Esophagus squamous epithelium (tissue), 5 donors: ENCODE measurements at regions not wholly inside any gene's neighbourhood (a gene's known extent, or its start where the extent isn't known, plus 50 kb on each side); places are given as distances from the start of the nearest gene placed in this dataset.

ENCODE experiments used
- DNase-seq: peaks from one replicate; lab custom pipeline; 2025; lab: John Stamatoyannopoulos, UW
- H3K27ac ChIP-seq, 4 donors: fragments of 200-600 bp; sonication (generic); one replicate each; pipeline ENCODE4 v1.5.1; 2016 to 2019; ENCODE audit warnings: mild to moderate bottlenecking in 1 of 4
- H3K27me3 ChIP-seq, 4 donors: fragments of 200-600 bp; sonication (generic); 1 replicate in 3 of 4; 2 replicates in 1 of 4; pipeline versions ENCODE4 v1.5.1 to v1.6.0; 2017 to 2021; ENCODE audit warnings: antibody characterized with exemption in 1 of 4
- H3K36me3 ChIP-seq, 3 donors: fragments of 200-600 bp; sonication (generic); one replicate each; pipeline ENCODE4 v1.5.1; 2016 to 2019
- H3K4me1 ChIP-seq, 3 donors: fragments of 200-600 bp; sonication (generic); one replicate each; pipeline ENCODE4 v1.5.1; 2017 to 2019
- H3K4me3 ChIP-seq, 4 donors: fragments of 200-600 bp; sonication (generic); 1 replicate in 3 of 4; 2 replicates in 1 of 4; pipeline ENCODE4 v1.5.1; 2016 to 2019; ENCODE audit warnings: mild to moderate bottlenecking in 2 of 4, moderate library complexity in 1 of 4
- H3K9me3 ChIP-seq, 3 donors: fragments of 200-600 bp; sonication (generic); one replicate each; pipeline ENCODE4 v1.5.1; 2016 to 2019
- CTCF ChIP-seq, 6 experiments: fragments of 450-650 bp in 4 of 6; fragments of 200-600 bp in 2 of 6; sonication (generic) in 2 of 6; IDR thresholded peaks; one replicate each; pipeline ENCODE4 v1.5.1; 2016 to 2019; ENCODE audit warnings: antibody characterized with exemption in 6 of 6, mild to moderate bottlenecking in 4 of 6, moderate library complexity in 4 of 6
- POLR2A ChIP-seq, 4 donors: fragments of 450-650 bp; IDR thresholded peaks; one replicate each; pipeline ENCODE4 v1.6.1; 2017; ENCODE audit warnings: antibody characterized with exemption in 4 of 4, mild to moderate bottlenecking in 4 of 4, moderate library complexity in 3 of 4
- WGBS, 2 donors: methylation state at CpG; one replicate each; pipeline ENCODE4 v1.1.5; 2018; 5-methylcytosine and 5-hydroxymethylcytosine counted together
- intact Hi-C: fragments of 100-400 bp; cut with DNase I; formaldehyde crosslinking; loops from one replicate; pipeline ENCODE4 v1.15.0; 2022
- donor health status: DM: yes; HTN: yes; CAD: no.

GRCh38 chr12:63400718-63401117, 249.7 kb upstream of the AVPR1A start:
- H3K36me3 ChIP-seq, result no peaks in the 10 kb centered on the region
- no peak for TF ChIP-seq CTCF (IDR thresholded peaks at IDR 0.05)
- TF ChIP-seq POLR2A (IDR thresholded peaks at IDR 0.05), result no peak
- WGBS, 2 donors, result 72% methylated on average over 2 of the region's 3 CpGs; no CpG with 5 or more reads in 1 of the 2 donors
- no peak overlapping the region for H3K27ac ChIP-seq
- H3K4me3 ChIP-seq, result no peak overlapping the region
- no peaks in the 10 kb centered on the region for H3K27me3 ChIP-seq
- H3K4me1 ChIP-seq, result no peaks in the 10 kb centered on the region
- no peaks in the 10 kb centered on the region for H3K9me3 ChIP-seq
- no peak for DNase-seq
- intact Hi-C loops, result no loop called here

- DNase-seq, result no peak
- no peak overlapping the region for H3K27ac ChIP-seq
- no peak for TF ChIP-seq POLR2A (IDR thresholded peaks at IDR 0.05)
- TF ChIP-seq CTCF (IDR thresholded peaks at IDR 0.05), result no peak
- intact Hi-C loops, result no loop called here
- H3K4me1 ChIP-seq, result no peaks in the 10 kb centered on the region
- WGBS, 2 donors, result 46% methylated on average over 2 of the region's 2 CpGs; no CpG with 5 or more reads in 1 of the 2 donors
- no peaks in the 10 kb centered on the region for H3K27me3 ChIP-seq
- H3K36me3 ChIP-seq, result no peaks in the 10 kb centered on the region
- no peaks in the 10 kb centered on the region for H3K9me3 ChIP-seq
- no peak overlapping the region for H3K4me3 ChIP-seq
Observed at GRCh38 chr12:63400318-63400717, 249.3 kb upstream of the AVPR1A start.

GRCh38 chr12:63397807-63398206, 246.8 kb upstream of the AVPR1A start:
- Histone ChIP-seq H3K9me3 (no peaks in the 10 kb centered on the region), H3K36me3 (no peaks in the 10 kb centered on the region), H3K4me3 (no peak overlapping the region), H3K27ac (no peak overlapping the region), H3K4me1 (no peaks in the 10 kb centered on the region), H3K27me3 (no peaks in the 10 kb centered on the region)
- TF ChIP-seq CTCF (IDR thresholded peaks at IDR 0.05), result no peak
- TF ChIP-seq POLR2A (IDR thresholded peaks at IDR 0.05), result no peak
- DNase-seq, result no peak
- WGBS, 2 donors, result 79 to 82% methylated on average over 3 to 4 of the region's 4 CpGs
- intact Hi-C loops, result no loop called here

- no peak for TF ChIP-seq CTCF (IDR thresholded peaks at IDR 0.05)
- Histone ChIP-seq H3K4me3 (no peak overlapping the region), H3K27ac (no peak overlapping the region), H3K9me3 (no peaks in the 10 kb centered on the region), H3K4me1 (no peaks in the 10 kb centered on the region), H3K27me3 (no peaks in the 10 kb centered on the region), H3K36me3 (no peaks in the 10 kb centered on the region)
- WGBS, 2 donors, result 89 to 100% methylated on average over 2 to 3 of the region's 3 CpGs
- DNase-seq, result no peak
- intact Hi-C loops, result no loop called here
Observed at GRCh38 chr12:63396135-63396534, 245.1 kb upstream of the AVPR1A start.

- no peaks in the 10 kb centered on the region for H3K27me3 ChIP-seq
- no peak overlapping the region for H3K4me3 ChIP-seq
- H3K9me3 ChIP-seq, result no peaks in the 10 kb centered on the region
- H3K27ac ChIP-seq, result no peak overlapping the region
- TF ChIP-seq POLR2A (IDR thresholded peaks at IDR 0.05) (no peak), CTCF (IDR thresholded peaks at IDR 0.05) (no peak)
- no peaks in the 10 kb centered on the region for H3K36me3 ChIP-seq
- DNase-seq, result no peak
- intact Hi-C loops, result no loop called here
- H3K4me1 ChIP-seq, result no peaks in the 10 kb centered on the region
- 60 to 62% methylated on average over 4 of the region's 4 CpGs for WGBS, 2 donors
Observed at GRCh38 chr12:63394983-63395382, 244.0 kb upstream of the AVPR1A start.
